NCI-H510A (cell line): ENCODE measurements at regions not wholly inside any gene's neighbourhood (a gene's known extent, or its start where the extent isn't known, plus 50 kb on each side); places are given as distances from the start of the nearest gene placed in this dataset.
"Not testable (repeated sequence)": the region's sequence is repeated elsewhere in the genome, so short reads cannot be mapped to it uniquely, and the experiment has no call there.

Source experiments
- DNase-seq: peaks from one replicate; lab custom pipeline; 2025; lab: John Stamatoyannopoulos, UW

- DNase-seq = no peak
Observed at GRCh38 chr14:101247842-101248725, 313.2 kb upstream of the DIO3 start.

GRCh38 chr14:101248840-101249675 is 312.2 kb upstream of the DIO3 start:
- no peak for DNase-seq

GRCh38 chr14:101249676-101250036 is 311.6 kb upstream of the DIO3 start:
- DNase-seq = no peak

- no peak for DNase-seq
Observed at GRCh38 chr14:101250336-101250947, 310.9 kb upstream of the DIO3 start.

- DNase-seq = no peak
Observed at GRCh38 chr14:101250948-101251811, 310.1 kb upstream of the DIO3 start.

GRCh38 chr14:101251812-101252442 is 309.4 kb upstream of the DIO3 start:
- no peak for DNase-seq

- no peak for DNase-seq
Observed at GRCh38 chr14:101252443-101253214, 308.7 kb upstream of the DIO3 start.

- DNase-seq = no peak
Observed at GRCh38 chr14:101253948-101254347, 307.3 kb upstream of the DIO3 start.

GRCh38 chr14:101254805-101255764 is 306.2 kb upstream of the DIO3 start:
- no peak for DNase-seq

GRCh38 chr14:101255765-101256125 is 305.6 kb upstream of the DIO3 start:
- no peak for DNase-seq

- no peak for DNase-seq
Observed at GRCh38 chr14:101256266-101256665, 305.0 kb upstream of the DIO3 start.

- DNase-seq = no peak
Observed at GRCh38 chr14:101257551-101257950, 303.7 kb upstream of the DIO3 start.

- DNase-seq = no peak
Observed at GRCh38 chr14:101259748-101260147, 301.5 kb upstream of the DIO3 start.

GRCh38 chr14:101266441-101266840 is 294.9 kb upstream of the DIO3 start:
- DNase-seq = not testable (repeated sequence)

GRCh38 chr14:101273091-101273490 is 288.2 kb upstream of the DIO3 start:
- no peak for DNase-seq

- DNase-seq = no peak
Observed at GRCh38 chr14:101276309-101277091, 284.8 kb upstream of the DIO3 start.

- DNase-seq = no peak
Observed at GRCh38 chr14:101282418-101282817, 278.9 kb upstream of the DIO3 start.

- no peak for DNase-seq
Observed at GRCh38 chr14:101284711-101285110, 276.6 kb upstream of the DIO3 start.
